HG02678 (cell line): ENCODE measurements at regions not wholly inside any gene's neighbourhood (a gene's known extent, or its start where the extent isn't known, plus 50 kb on each side); places are given as distances from the start of the nearest gene placed in this dataset.
"Not testable (repeated sequence)": the region's sequence is repeated elsewhere in the genome, so short reads cannot be mapped to it uniquely, and the experiment has no call there.

Source experiments
- ATAC-seq: cut with Tn5 transposase; IDR thresholded peaks from one replicate; pipeline ENCODE4 v1.9.1; 2021; ENCODE audit warnings: mild to moderate bottlenecking, moderate library complexity; ENCODE audit not compliant: unreplicated experiment

DNA sequence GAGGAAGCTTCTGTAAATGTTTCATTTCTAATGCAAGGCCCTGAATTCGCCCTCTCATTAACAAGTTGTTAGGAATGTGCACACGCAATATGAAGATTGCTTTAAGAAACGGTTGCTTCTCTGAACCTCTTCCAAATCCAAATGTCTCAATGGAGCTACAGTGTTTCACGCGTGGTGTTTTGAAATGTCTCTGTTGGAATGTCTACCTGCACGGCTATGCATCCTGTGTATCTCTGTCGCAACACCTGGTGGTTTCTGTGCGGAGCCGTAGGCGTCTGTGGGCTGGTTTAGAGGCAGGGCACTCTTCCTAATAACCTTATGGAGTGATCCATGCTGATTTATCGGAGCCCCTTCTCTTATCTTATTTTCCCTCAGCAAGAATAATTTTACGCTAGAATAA is 1584.2 kb upstream of the SLC10A2 start:
- ATAC-seq, result no peak

DNA sequence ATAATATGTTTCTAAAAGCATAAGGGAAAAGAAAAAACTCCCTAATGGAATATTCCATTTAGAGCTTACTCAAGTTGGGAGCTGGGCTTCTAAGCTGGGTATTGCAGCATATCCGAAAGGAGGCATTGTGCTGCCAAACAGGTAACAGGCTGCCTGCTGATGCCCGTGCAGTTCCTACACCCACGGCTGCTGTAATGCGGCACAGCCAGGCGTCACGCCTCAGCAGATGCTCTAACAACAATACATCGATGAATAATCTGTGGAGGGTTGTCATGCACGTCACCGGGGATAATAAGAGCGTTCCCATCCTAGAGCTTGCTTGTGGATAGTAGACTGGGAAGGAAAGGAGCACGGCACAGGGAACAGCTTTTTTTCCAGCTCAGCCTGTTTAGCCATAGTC is 1582.1 kb upstream of the SLC10A2 start:
- ATAC-seq, result no peak

DNA sequence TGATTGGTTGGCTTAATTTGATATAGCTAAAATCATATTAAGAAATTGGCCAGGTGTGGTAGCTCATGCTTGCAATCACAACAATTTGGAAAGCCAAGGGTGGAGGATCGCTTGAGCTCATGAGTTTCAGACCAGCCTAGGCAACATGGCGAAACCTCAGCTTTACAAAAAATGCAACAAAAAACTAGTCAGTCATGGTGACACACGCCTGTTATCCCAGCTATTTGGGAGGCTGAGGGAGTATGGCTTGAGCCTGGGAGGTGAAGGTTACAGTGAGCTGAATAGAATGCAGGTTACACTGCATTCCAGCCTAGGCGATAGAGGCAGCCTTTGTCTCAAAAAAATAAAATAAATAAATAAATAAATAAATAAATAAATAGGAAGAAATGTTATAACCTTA is 1579.6 kb upstream of the SLC10A2 start:
- ATAC-seq, result no peak

DNA sequence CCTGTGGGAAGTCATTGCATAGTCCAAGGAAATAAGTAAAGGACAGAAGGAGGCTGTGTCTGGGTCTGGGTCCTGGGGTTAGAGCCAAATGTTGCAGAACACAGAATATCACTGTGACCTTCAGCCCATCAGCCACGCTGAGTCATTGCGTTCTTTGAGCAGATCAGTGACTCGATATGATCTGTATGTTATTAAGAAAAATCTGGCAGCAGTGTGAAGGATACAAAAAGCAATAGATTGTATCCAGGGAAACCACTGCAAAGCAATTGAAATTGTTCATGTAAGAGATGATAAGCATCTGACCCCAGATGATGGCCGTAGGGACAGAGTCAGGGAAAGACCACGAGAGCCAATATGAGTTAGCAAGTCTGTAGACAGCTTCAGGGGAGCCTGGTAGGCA is 1575.1 kb upstream of the SLC10A2 start:
- no peak for ATAC-seq

DNA sequence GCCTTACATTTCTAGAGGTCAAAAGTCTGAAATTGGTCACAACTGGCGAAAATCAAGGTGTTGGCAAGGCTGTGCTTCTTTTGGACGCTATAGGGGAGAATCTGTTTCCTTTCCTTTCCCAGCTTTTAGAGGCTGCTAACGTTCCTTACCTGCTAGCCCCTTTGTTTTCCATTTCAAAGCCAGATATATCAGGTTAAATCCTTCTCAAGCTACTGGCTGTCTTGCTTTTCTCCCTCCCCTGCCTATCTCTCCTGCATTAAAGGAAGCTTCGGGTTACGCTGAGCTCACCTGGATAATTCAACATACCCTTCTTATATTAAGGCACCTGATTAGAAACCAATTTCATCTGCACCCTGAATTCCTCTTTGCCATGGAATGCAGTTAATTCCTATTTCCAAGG is 1569.7 kb upstream of the SLC10A2 start:
- ATAC-seq, result no peak

DNA sequence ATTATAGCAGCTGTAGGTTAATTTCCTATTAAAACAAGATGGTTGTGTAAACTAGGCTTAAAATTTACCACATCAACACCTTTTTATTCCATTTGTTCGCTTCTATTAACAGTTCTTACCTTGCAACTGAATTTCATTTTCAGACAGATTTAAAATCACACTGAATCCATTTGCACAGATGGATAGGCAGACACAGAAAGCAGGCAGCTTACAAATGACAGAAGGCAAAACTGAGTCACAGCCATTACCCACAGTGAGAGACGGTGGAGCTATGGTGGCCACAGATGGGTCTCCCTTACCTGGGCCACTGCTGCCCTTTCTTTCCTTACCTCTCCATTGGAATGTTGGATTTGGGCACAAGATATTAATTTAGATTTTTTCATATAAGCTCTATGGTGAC is 1567.8 kb upstream of the SLC10A2 start:
- ATAC-seq, result no peak

DNA sequence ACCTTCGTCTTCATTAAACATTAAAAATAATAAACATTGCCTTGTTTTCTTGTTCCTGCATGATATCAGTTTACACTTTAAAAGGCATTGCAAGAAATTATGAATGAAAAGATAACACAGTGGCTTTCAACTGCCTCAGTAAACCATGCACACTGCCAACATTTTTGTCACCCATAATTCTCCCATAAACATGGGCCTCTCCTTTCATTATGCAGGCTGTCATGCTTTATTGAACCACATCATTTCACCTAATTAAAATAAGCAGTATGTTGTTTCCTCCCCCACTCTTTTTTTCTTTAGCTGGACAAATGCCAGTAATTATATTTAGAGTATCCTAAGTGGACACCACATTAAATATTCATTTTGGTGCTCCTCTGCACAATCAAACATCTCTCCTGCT is 1566.5 kb upstream of the SLC10A2 start:
- ATAC-seq, result no peak

DNA sequence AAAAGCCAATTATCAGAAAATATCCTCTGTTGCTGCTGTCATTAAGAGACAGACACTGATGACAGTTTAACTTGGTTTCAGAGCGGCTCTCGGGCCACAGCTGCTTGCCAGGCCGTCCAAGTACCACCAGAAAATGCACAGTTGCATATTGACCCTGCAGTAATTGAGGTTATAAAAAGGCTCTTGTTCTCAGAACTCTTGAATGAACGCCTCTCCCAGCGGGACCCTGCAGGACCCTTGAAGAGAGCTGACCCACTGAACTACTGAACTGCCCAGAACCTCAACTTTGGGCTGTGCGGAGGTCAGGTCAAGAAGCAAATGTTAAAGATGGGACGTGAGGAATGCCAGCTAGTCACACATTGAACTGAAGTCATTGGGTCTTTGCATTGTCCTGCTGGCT is 1559.0 kb upstream of the SLC10A2 start:
- no peak for ATAC-seq

DNA sequence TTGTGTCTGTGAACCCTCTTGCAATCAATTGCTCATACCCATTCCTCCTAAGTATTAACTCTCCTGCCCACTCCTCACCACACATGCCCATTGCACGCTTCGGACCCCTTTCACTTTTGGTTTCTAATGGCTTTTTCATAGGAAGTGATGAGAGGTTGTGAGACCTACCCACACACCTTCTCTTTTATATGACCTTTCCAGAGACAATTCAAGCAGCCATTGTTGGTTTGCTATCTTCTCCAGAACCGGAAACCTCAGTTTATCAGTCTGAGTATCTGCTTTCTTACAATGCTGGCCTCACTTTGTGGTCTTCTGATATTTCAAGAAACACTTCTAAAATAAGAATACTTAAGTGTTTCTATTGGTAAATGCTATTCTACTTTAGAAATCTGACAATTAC is 1550.8 kb upstream of the SLC10A2 start:
- ATAC-seq, result no peak

DNA sequence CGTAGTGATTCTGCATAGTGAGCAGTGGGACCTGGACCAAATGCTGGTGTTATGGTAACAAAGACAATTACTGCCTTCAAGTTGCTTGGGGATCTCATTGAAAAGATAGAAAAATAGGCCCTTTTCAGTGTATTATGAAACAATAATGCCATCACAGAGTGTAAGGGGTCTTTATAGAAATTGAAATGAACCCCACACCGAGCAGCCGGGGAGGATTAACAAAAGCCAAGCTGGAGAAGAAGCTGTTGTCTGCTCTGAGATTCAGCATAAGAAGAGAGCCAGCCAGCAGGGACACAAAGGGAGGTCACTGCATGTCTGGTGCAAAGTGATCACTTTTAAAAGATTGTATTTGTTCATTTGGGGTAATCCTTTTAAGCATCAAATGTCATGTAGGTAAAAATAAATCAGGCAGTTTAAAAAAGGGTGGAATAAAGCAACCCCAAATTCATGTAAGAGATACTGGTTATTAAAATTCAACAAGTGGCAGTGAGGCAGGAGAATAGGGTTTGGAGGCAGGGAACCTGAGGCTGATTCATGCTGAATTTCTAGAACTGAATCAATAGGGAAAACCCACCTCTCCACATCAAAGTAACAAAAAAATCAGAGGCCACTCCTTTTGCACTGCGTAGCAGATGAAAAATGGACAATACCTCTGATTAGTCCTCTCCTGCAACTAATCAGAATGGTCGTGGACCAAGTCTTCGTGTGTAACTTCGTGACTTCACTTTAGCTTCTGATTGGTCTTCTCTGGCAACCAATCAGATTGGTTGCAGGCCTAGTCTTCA is 1548.3 kb upstream of the SLC10A2 start:
- ATAC-seq, result no peak

DNA sequence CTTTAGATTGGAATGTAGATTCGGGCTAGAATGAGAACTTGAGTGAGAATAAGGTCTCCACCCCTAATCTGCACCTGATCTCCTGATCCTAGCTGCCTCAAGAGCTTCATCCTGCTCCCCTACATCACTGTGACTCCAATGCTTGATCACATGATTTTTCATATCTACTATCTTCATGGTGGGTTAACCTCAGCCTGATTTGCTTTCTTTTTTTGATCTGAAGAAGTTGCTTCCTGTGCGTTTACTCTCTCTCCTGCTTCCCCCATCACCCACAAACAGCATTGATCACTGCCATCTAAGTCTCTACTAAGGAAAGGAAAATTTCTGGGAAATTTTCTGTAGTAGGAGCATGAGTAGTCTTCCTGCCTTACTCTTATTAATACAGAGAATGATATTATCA is 1542.1 kb upstream of the SLC10A2 start:
- no peak for ATAC-seq

DNA sequence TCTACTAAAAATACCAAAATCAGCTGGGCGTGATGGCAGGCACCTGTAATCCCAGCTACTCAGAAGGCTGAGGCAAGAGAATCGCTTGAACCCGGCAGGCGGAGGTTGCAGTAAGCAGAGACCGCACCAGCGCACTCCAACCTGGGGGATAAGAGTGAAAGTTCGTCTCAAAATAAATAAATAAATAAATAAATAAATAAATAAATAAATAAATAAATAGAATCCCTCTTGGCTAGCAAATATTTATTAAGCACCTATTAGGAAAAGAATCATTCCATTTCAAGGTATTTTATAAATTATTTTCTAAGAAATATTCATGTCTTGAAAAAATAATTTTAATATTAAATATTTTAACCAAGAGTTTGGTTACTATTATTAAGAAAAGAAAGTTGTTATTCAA is 1539.2 kb upstream of the SLC10A2 start:
- not testable (repeated sequence) for ATAC-seq

DNA sequence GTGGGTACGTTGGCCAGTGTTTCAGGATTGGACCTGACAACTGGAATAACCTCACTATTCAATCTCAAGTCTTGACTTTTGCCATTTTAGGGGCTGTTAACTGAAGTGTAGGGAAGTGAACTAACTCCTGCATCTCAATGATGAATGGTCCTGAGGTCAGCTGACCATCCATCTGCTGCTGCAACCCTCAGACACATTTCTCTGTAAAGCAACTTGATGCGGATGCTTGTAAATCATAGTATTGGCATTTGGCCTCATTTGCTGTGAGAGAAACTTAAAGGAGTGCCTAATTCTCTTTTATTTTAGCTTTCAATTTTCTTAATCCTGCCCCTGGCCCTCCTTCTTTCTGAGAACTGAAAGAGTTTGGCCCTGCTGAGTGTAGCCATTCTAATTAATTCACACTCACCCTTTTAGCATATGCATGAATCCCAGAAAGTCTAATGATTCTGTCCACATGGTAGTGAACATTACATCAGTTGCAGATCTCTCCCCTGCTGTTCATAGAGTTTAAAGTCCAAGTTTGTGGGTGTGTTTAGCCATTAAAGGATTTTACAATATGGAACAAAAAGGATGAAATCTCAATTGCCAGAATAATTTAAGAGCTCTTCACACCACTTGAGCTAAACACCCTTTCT is 1531.4 kb upstream of the SLC10A2 start:
- ATAC-seq, result no peak

DNA sequence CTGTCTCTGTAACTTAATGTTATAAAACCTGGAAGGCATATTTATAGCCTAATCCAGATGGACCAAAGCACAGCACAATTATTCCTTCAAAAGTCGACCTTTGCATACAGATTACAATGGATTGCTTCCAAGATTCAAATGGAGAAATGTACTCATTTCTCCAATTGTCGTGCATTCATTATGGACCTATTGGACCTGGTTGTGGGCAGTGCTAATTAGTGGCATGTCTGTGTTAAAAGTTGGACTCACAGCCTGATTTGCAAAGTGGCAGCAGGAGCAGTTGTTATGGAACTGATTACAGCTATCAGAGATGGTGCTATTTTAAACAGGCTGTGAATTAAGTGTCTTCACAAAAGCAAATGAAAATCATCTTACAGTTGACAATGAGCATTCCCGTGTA is 1529.3 kb upstream of the SLC10A2 start:
- no peak for ATAC-seq

DNA sequence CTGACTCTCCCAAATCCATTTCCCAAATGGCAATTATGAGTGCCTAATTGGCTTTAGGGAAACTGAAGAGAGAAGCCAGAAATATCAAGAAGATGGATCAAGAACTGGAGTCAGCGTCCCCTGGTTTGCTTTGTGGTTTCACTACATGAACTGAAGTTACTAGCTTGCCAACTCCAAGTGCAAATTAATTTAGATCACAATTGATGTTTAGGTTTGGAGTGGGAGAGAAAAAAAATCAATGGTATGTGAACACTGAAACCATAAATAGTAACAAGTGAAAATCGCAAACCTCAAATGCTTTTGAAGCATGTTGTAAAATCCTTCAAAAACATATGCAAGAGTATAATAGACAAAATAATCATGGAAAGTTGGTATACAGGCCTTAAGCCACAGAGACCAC is 1528.6 kb upstream of the SLC10A2 start:
- ATAC-seq, result no peak

DNA sequence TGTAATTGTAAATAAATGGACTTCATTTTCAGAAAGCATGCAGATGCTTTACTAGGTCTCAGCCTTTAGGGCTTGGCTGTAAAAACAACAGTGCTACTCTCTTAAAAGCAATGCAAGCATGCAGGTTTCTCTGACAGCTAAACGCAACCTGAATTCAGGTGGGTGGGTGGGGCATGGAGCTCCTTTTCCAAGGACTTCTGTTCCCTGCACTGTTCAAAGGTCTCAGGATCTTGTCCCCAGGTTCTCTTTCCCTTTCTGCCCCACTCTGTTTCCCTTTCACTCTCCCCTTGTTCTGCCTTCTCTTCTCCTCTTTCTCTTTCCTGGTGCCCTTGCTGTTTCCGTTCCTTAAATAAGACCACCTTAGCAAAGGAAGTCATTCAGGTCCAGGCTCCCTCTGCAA is 1527.5 kb upstream of the SLC10A2 start:
- ATAC-seq, result no peak

DNA sequence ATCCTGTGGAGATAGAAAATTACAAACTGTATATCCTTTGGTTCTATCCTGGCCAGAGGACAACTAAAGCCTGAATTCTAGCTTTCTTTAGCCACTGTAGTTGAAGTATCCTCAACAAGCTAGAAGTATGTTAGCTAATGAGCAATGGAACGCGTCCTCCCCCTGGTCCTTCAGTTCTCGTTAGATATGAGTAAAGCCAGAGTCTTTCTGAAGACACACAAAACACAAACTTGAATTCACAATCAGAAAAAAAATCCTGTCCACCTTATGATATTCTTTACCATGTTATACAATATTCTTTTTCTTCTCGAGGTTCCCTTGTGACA is 1527.0 kb upstream of the SLC10A2 start:
- ATAC-seq, result no peak

DNA sequence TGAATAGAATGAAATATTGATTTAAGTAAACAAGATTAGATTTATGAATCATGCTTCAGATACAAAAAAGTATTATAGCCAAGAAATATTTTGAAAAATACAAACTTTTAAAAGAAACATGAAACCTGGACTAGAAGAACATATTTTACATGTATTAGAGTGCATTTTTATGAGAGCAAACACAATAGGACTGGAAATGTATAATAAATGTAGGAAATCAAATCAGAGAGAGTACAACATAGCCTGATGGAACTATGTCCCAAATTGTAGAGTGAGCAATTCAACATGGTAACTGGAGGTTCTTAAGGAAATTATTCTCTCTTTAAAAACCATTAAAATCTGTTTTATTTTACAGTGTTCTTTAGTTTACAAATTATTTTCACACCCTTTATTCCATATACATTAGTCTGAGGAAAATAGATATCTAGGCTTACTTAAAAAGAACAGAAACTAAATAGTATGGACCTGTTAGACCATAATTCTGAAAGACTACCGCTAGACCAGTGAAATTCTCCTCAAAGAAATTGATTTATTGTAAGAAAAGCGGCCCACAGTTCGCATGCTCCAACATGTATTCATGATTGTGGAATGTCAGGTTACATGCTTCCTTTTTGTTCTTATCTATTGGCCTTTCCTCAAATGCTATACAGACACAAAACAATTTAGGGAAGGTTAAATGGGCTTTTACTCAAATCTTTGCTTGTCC is 1526.5 kb upstream of the SLC10A2 start:
- ATAC-seq, result no peak

DNA sequence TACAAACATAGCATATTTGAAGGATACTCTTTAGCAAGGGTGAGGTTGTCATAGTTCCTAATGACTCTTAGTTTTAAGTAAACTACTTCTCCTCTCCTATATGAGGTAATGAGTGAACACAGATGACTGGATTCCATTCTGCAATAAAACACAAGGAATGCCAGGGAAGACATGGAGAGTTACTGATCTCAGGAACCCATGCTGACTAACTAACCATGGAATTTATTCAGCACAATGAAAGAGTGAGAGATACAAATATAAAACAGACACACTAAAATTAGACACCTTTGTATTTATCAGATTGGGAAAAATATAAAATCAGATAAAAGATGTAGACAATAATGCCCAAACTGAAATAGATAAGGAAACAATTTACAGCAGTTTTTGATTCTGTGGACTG is 1525.9 kb upstream of the SLC10A2 start:
- no peak for ATAC-seq

DNA sequence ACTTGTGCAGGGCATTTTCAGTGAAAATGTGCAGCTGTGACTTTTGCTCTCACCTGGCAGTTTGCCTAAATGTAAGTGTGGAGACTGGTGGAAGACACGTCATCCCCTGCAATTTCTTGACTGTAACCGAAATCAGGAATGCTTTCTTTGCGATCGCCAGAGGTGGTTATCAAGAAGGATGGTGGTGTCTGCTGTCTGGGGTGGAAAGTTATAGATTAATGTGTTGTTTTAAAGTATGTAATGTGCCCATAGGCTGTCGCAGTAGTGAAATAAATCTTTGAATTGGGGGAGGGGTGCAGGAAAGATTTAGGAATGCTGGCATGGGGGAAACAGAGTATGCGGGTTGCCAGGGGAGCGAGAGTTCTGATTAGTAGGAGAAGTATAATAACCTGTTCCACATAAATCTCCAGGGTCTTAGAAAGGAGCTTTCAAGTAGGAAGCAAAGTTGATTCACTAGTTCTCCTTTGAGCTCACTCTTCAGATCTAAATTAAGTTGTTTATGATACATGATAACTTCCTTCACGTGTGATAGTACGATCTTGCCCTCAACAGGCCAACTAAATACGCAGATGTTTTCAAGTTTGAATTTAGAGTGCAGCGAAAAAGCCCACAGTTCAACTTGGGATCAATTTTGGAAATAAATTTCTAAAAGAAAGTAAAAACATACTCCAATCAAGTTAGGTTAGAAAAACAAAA is 1520.0 kb upstream of the SLC10A2 start:
- no peak for ATAC-seq

DNA sequence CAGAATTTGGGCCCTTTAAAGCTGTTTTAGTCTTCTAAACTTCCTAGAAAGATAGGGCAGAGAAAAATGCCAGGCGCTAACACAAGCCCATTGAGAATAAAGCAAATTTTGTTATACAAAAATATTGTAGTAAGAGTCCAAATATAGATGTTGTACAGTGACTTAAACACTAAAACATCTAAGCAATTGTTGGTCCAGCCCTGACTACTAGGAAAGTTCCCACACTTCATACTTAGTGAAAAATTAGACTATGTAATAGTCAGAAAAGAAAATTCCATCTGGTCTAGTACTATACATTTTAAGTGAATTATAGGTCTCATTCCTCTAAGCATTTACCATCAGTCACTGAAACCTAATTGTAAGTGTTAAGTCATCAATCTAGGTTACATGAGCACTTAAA is 1518.3 kb upstream of the SLC10A2 start:
- ATAC-seq, result no peak

DNA sequence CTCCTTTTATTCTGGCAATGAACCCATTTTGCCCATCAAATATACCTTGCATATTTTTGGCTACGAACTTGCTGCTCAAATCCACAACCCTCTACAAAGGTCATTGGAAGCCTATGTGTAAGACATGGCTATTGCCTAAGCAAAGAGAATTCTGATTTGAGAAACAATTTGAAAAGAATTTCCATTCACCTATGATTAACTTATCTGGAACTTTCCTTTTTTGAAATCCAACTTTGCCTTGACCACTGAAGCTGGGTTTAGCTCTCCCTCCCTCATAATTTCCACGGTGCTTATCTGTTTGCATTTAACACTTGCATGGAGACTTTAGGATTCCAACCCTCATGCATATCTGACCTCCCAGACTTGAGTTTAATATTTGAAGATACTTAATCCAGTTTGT is 1514.7 kb upstream of the SLC10A2 start:
- ATAC-seq, result no peak
